Breast epithelium (tissue), 3 donors: ENCODE measurements at regions not wholly inside any gene's neighbourhood (a gene's known extent, or its start where the extent isn't known, plus 50 kb on each side); places are given as distances from the start of the nearest gene placed in this dataset.

Experiments used
- CTCF ChIP-seq, 3 donors: fragments of 450-650 bp; IDR thresholded peaks; one replicate each; pipeline ENCODE4 v1.5.1; 2016 to 2017; ENCODE audit warnings: antibody characterized with exemption in 3 of 3, mild to moderate bottlenecking in 3 of 3, moderate library complexity in 3 of 3
- POLR2A ChIP-seq: fragments of 450-650 bp; IDR thresholded peaks from one replicate; pipeline ENCODE4 v1.6.1; 2016; ENCODE audit warnings: antibody characterized with exemption, mild to moderate bottlenecking, moderate library complexity

GRCh38 chr6:140768133-140768532 is 1364.6 kb upstream of the GJE1 start:
- TF ChIP-seq POLR2A, result no peak
- TF ChIP-seq CTCF (IDR thresholded peaks at IDR 0.05), result no peak
